Breast epithelium (tissue), 4 donors: ENCODE measurements at regions not wholly inside any gene's neighbourhood (a gene's known extent, or its start where the extent isn't known, plus 50 kb on each side); places are given as distances from the start of the nearest gene placed in this dataset.

Source experiments
- DNase-seq, 2 donors: peaks; one replicate each; pipeline ENCODE4 v3.0.0-alpha.2; 2019; ENCODE audit warnings: low spot score in 2 of 2
- H3K27ac ChIP-seq, 2 donors: fragments of 200-600 bp; sonication (generic) in 1 of 2; one replicate each; pipeline ENCODE4 v1.5.1; 2016 to 2019; ENCODE audit warnings: mild to moderate bottlenecking in 1 of 2
- H3K27me3 ChIP-seq, 2 donors: fragments of 200-600 bp; sonication (generic) in 1 of 2; one replicate each; pipeline versions ENCODE4 v1.5.1 to v1.6.0; 2017 to 2019; ENCODE audit warnings: control low read depth in 1 of 2, mild to moderate bottlenecking in 1 of 2
- H3K36me3 ChIP-seq: fragments of 200-600 bp; one replicate; pipeline ENCODE4 v1.5.1; 2019
- H3K4me1 ChIP-seq, 2 donors: fragments of 200-600 bp; sonication (generic); one replicate each; pipeline ENCODE4 v1.5.1; 2016 to 2019; ENCODE audit warnings: control low read depth in 1 of 2
- H3K4me3 ChIP-seq, 3 donors: fragments of 200-600 bp; sonication (generic); 1 replicate in 2 of 3; 2 replicates in 1 of 3; pipeline ENCODE4 v1.5.1; 2016 to 2019; ENCODE audit warnings: mild to moderate bottlenecking in 3 of 3, moderate library complexity in 2 of 3
- H3K9me3 ChIP-seq, 2 donors: fragments of 200-600 bp; sonication (generic) in 1 of 2; one replicate each; pipeline ENCODE4 v1.5.1; 2016 to 2019; ENCODE audit warnings: control low read depth in 1 of 2
- POLR2A ChIP-seq: fragments of 450-650 bp; IDR thresholded peaks from one replicate; pipeline ENCODE4 v1.6.1; 2016; ENCODE audit warnings: antibody characterized with exemption, mild to moderate bottlenecking, moderate library complexity
- POLR2AphosphoS5 ChIP-seq, 3 donors: sonication (generic); formaldehyde crosslinking; IDR thresholded peaks; one replicate each; pipeline ENCODE4 v1.6.1; 2017; ENCODE audit warnings: antibody characterized with exemption in 3 of 3
- intact Hi-C: fragments of 100-400 bp; cut with DNase I; formaldehyde crosslinking; loops from one replicate; pipeline ENCODE4 v1.15.1; 2023; ENCODE audit warnings: low total_unique reads
- TF ChIP-seq, protein P1 (sequence below), 3 donors: fragments of 450-650 bp; IDR thresholded peaks; one replicate each; pipeline ENCODE4 v1.5.1; 2016 to 2017; ENCODE audit warnings: antibody characterized with exemption in 3 of 3, mild to moderate bottlenecking in 3 of 3, moderate library complexity in 3 of 3

DNA sequence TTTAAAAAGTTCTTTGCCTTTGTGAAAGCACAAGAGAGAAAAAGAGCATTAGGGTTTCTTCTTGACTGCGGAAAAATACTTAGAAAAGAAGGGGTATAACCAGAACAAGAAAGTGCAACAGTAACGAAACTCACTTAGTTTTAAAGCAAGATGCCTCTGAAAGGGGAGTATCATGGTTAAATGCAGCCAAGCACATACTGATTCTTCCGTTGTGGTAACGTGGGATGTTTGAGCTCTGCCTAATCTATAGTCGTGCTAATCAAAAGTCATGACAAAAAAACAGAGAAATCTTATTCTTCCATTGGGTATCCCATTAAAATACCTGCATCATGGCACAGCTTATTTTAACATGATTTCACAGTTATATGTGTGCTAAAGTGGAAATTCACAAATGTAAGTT, 187.8 kb upstream of the LRFN5 start:
- Histone ChIP-seq H3K36me3 (no peaks in the 10 kb centered on the region), H3K9me3 (no peaks in the 10 kb centered on the region), H3K4me3 (no peak overlapping the region), H3K27me3 (no peaks in the 10 kb centered on the region), H3K4me1 (no peaks in the 10 kb centered on the region), H3K27ac (no peak overlapping the region)
- TF ChIP-seq, protein P1, sequence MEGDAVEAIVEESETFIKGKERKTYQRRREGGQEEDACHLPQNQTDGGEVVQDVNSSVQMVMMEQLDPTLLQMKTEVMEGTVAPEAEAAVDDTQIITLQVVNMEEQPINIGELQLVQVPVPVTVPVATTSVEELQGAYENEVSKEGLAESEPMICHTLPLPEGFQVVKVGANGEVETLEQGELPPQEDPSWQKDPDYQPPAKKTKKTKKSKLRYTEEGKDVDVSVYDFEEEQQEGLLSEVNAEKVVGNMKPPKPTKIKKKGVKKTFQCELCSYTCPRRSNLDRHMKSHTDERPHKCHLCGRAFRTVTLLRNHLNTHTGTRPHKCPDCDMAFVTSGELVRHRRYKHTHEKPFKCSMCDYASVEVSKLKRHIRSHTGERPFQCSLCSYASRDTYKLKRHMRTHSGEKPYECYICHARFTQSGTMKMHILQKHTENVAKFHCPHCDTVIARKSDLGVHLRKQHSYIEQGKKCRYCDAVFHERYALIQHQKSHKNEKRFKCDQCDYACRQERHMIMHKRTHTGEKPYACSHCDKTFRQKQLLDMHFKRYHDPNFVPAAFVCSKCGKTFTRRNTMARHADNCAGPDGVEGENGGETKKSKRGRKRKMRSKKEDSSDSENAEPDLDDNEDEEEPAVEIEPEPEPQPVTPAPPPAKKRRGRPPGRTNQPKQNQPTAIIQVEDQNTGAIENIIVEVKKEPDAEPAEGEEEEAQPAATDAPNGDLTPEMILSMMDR (IDR thresholded peaks at IDR 0.05): no peak
- TF ChIP-seq POLR2AphosphoS5 (IDR thresholded peaks at IDR 0.05): no peak
- TF ChIP-seq POLR2A: no peak
- intact Hi-C loops: no loop called here
- no peak for DNase-seq

DNA sequence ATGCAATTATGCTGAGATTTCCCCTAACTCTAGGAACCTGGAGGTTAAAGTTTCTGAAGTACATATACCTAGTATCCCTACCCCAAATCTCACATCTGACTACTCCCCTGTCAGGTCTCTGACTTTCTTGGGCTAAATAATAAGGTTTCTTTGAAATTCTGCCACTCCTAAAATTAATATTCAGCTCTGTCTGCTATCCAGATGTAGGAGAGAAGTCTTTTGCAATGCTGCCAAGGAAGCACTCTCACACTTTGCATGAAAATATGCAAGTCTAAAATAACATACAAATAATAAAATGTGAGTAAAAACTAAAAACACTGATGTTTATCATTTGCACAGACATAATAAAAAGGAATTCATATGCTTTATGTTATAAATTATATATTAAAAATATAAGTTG, 196.9 kb upstream of the LRFN5 start:
- intact Hi-C loops: no loop called here
- Histone ChIP-seq H3K9me3 (no peaks in the 10 kb centered on the region), H3K4me3 (no peak overlapping the region), H3K27ac (no peak overlapping the region), H3K4me1 (no peaks in the 10 kb centered on the region), H3K36me3 (no peaks in the 10 kb centered on the region), H3K27me3 (no peaks in the 10 kb centered on the region)
- no peak for DNase-seq
- TF ChIP-seq POLR2AphosphoS5 (IDR thresholded peaks at IDR 0.05) (no peak), POLR2A (no peak)
- TF ChIP-seq, protein P1 (IDR thresholded peaks at IDR 0.05): no peak

DNA sequence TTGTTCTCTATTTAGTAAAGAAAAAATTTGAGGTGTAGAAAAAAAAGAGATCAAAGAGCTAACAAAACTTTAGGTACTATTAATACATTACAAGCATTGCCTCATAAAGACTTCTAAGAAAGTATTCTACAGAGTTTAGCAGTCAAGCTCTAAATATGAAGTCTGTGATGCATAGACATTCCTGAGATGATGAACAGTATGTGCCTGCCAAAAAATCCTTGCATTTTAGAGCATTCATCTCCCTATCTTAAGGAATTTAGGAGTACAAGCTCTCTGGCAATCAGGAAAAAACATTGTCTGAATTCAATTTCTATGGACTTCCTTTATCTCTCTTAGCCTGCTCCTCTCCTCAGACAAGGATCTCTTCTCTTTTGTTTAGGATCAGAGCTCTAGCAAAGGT, 202.6 kb upstream of the LRFN5 start:
- H3K9me3 ChIP-seq: no peaks in the 10 kb centered on the region
- H3K27ac ChIP-seq: no peak overlapping the region
- no peaks in the 10 kb centered on the region for H3K4me1 ChIP-seq
- TF ChIP-seq POLR2AphosphoS5 (IDR thresholded peaks at IDR 0.05): no peak
- TF ChIP-seq POLR2A: no peak
- TF ChIP-seq, protein P1 (IDR thresholded peaks at IDR 0.05): no peak
- H3K4me3 ChIP-seq: no peak overlapping the region
- no peaks in the 10 kb centered on the region for H3K36me3 ChIP-seq
- H3K27me3 ChIP-seq: no peaks in the 10 kb centered on the region
- intact Hi-C loops: no loop called here
- DNase-seq: no peak

DNA sequence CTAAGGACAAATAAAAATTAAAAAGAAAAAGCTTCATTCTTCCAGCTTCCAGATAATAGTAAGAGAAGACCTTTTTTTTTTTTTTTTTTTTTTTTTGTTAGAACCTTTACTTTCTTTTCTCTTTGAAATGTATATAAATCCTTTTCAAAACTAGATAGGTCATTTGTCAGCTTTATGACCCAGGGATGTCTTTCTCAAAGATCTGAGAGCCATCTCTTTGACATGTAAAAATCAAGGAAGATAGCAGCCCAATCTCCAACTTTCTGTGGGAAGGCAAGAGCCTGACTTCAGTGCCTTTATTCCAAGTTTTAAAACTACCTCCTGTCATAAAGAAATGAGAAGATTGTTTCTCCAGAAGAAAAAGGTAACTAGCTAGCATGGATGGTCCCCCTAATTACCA, 203.3 kb upstream of the LRFN5 start:
- no peak for TF ChIP-seq POLR2AphosphoS5 (IDR thresholded peaks at IDR 0.05)
- TF ChIP-seq POLR2A: no peak
- TF ChIP-seq, protein P1 (IDR thresholded peaks at IDR 0.05): no peak
- H3K9me3 ChIP-seq: no peaks in the 10 kb centered on the region
- H3K27me3 ChIP-seq: no peaks in the 10 kb centered on the region
- no peak overlapping the region for H3K4me3 ChIP-seq
- no peak overlapping the region for H3K27ac ChIP-seq
- intact Hi-C loops: no loop called here
- no peaks in the 10 kb centered on the region for H3K4me1 ChIP-seq
- no peaks in the 10 kb centered on the region for H3K36me3 ChIP-seq
- no peak for DNase-seq

DNA sequence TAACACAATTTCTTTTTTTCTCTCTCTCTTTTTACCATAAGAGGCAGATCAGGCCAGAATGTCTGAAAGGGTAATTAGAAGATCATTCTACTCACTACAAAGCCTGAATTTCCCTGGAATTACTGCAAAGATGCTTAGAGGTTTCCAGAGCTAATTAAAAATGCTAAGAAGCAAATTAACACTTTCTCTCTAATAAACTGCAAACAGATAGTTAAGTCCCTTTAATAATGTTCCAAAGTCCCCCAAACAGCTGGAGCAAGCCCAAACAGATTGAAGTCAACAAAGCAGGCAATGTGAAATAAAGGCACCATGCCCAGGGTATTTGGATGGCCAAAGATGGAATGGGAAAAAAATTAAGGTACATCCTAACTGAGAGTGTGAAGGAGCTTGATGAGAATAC, 208.8 kb upstream of the LRFN5 start:
- Histone ChIP-seq H3K27ac (no peak overlapping the region), H3K36me3 (no peaks in the 10 kb centered on the region), H3K4me1 (no peaks in the 10 kb centered on the region), H3K4me3 (no peak overlapping the region), H3K27me3 (no peaks in the 10 kb centered on the region), H3K9me3 (no peaks in the 10 kb centered on the region)
- TF ChIP-seq POLR2A (no peak), POLR2AphosphoS5 (IDR thresholded peaks at IDR 0.05) (no peak)
- TF ChIP-seq, protein P1 (IDR thresholded peaks at IDR 0.05): no peak
- intact Hi-C loops: no loop called here
- DNase-seq: no peak
